HG02973 (cell line): ENCODE measurements at regions not wholly inside any gene's neighbourhood (a gene's known extent, or its start where the extent isn't known, plus 50 kb on each side); places are given as distances from the start of the nearest gene placed in this dataset.
A peak's percentile ranks its signal among the peaks of the same experiment; 100 is the strongest.
"Not testable (repeated sequence)": the region's sequence is repeated elsewhere in the genome, so short reads cannot be mapped to it uniquely, and the experiment has no call there.

Experiments used
- ATAC-seq: cut with Tn5 transposase; IDR thresholded peaks from one replicate; pipeline ENCODE4 v1.9.1; 2021; ENCODE audit warnings: moderate library complexity; ENCODE audit not compliant: unreplicated experiment

GRCh38 chr18:29488617-29489016 lies 1311.7 kb upstream of the CDH2 start:
- no peak for ATAC-seq

GRCh38 chr18:29465526-29465925 lies 1288.6 kb upstream of the CDH2 start:
- ATAC-seq = no peak

GRCh38 chr18:29459972-29460371 lies 1283.0 kb upstream of the CDH2 start:
- ATAC-seq = no peak

GRCh38 chr18:29457316-29457889 lies 1280.5 kb upstream of the CDH2 start:
- no peak for ATAC-seq

GRCh38 chr18:29449424-29449823 lies 1272.5 kb upstream of the CDH2 start:
- no peak for ATAC-seq

- no peak for ATAC-seq
Measured at GRCh38 chr18:29439398-29439797, 1262.5 kb upstream of the CDH2 start.

GRCh38 chr18:29436459-29436858 lies 1259.5 kb upstream of the CDH2 start:
- no peak for ATAC-seq

GRCh38 chr18:29434650-29435049 lies 1257.7 kb upstream of the CDH2 start:
- no peak for ATAC-seq

GRCh38 chr18:29430416-29430815 lies 1253.5 kb upstream of the CDH2 start:
- no peak for ATAC-seq

GRCh38 chr18:29418136-29418535 lies 1241.2 kb upstream of the CDH2 start:
- no peak for ATAC-seq

GRCh38 chr18:29406996-29407395 lies 1230.1 kb upstream of the CDH2 start:
- ATAC-seq = no peak

- no peak for ATAC-seq
Measured at GRCh38 chr18:29397536-29397935, 1220.6 kb upstream of the CDH2 start.

- ATAC-seq = peak; percentile 82
Measured at GRCh38 chr18:29383311-29384273, 1206.7 kb upstream of the CDH2 start.

GRCh38 chr18:29378651-29379136 lies 1201.8 kb upstream of the CDH2 start:
- no peak for ATAC-seq

GRCh38 chr18:29377346-29377745 lies 1200.4 kb upstream of the CDH2 start:
- no peak for ATAC-seq

- ATAC-seq = no peak
Measured at GRCh38 chr18:29373000-29373399, 1196.1 kb upstream of the CDH2 start.

GRCh38 chr18:29361843-29362242 lies 1184.9 kb upstream of the CDH2 start:
- no peak for ATAC-seq

- ATAC-seq = not testable (repeated sequence)
Measured at GRCh38 chr18:29360659-29361058, 1183.7 kb upstream of the CDH2 start.

GRCh38 chr18:29359222-29359621 lies 1182.3 kb upstream of the CDH2 start:
- not testable (repeated sequence) for ATAC-seq

- ATAC-seq = no peak
Measured at GRCh38 chr18:29351171-29351570, 1174.2 kb upstream of the CDH2 start.

- ATAC-seq = no peak
Measured at GRCh38 chr18:29328932-29329331, 1152.0 kb upstream of the CDH2 start.

- no peak for ATAC-seq
Measured at GRCh38 chr18:29326214-29326613, 1149.3 kb upstream of the CDH2 start.
